ENCODE measurements at regions not wholly inside any gene's neighbourhood (a gene's known extent, or its start where the extent isn't known, plus 50 kb on each side); places are given as distances from the start of the nearest gene placed in this dataset.

DNA sequence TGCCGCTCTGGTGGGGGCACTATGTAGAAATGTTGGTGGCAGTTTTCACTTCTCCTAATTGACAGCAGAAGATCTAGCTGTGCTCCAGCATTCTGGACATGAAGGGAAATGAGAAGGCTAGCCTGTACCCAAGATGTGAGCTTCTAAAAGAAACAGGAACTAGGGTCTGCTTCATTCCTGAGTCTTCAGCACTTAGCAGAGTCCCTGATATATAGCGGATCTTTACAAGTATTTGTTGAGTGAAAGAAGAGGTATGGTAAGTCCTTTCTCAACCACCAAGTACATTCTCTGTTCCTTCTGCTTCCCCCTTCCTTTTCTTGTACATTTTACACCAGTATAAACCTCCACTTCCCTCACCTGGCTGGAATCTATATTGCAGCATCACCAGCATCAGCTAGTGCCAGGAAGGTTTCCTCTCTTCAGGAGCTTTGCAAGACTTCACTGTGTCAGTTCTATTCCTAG lies 408.3 kb upstream of the CADM1 start:
- TF ChIP-seq CTCF (IDR thresholded peaks at IDR 0.05; ENCODE audit: low read depth, low read length, poor library complexity, severe bottlenecking) (peak; percentile 50), EZH2phosphoT487 (IDR thresholded peaks at IDR 0.05; ENCODE audit: borderline replicate concordance, low read length) (no peak)

Measured in DOHH2 (cell line).